Renal cortex interstitium (tissue), 11 donors: ENCODE measurements at regions not wholly inside any gene's neighbourhood (a gene's known extent, or its start where the extent isn't known, plus 50 kb on each side); places are given as distances from the start of the nearest gene placed in this dataset.
A peak's percentile ranks its signal among the peaks of the same experiment; 100 is the strongest.

Source experiments
- DNase-seq, 11 donors: peaks; one replicate each; pipeline ENCODE4 v3.0.0-alpha.2; 2013; ENCODE audit warnings: low read depth in 9 of 11, low spot score in 4 of 11; ENCODE audit errors: extremely low read depth in 1 of 11

GRCh38 chr5:33300209-33300742 lies 140.5 kb upstream of the TARS1 start:
- no peak for DNase-seq

- DNase-seq = no peak
Measured at GRCh38 chr5:33303579-33304095, 137.1 kb upstream of the TARS1 start.

GRCh38 chr5:33304601-33305000 lies 136.2 kb upstream of the TARS1 start:
- no peak for DNase-seq

GRCh38 chr5:33305572-33305971 lies 135.2 kb upstream of the TARS1 start:
- no peak for DNase-seq

- no peak for DNase-seq
Measured at GRCh38 chr5:33306758-33307157, 134.0 kb upstream of the TARS1 start.

- DNase-seq = no peak
Measured at GRCh38 chr5:33308586-33308985, 132.2 kb upstream of the TARS1 start.

GRCh38 chr5:33309068-33309467 lies 131.7 kb upstream of the TARS1 start:
- DNase-seq = peak in 3 of 11 donors; percentile 33 to 83 (median 61)

- no peak for DNase-seq
Measured at GRCh38 chr5:33309536-33310345, 131.0 kb upstream of the TARS1 start.

- no peak for DNase-seq
Measured at GRCh38 chr5:33310451-33310850, 130.3 kb upstream of the TARS1 start.

GRCh38 chr5:33311893-33312292 lies 128.9 kb upstream of the TARS1 start:
- no peak for DNase-seq

GRCh38 chr5:33312571-33313549 lies 127.9 kb upstream of the TARS1 start:
- no peak for DNase-seq

GRCh38 chr5:33315189-33315588 lies 125.6 kb upstream of the TARS1 start:
- no peak for DNase-seq

- no peak for DNase-seq
Measured at GRCh38 chr5:33316773-33317172, 124.0 kb upstream of the TARS1 start.

GRCh38 chr5:33317271-33317670 lies 123.5 kb upstream of the TARS1 start:
- DNase-seq = no peak

- no peak for DNase-seq
Measured at GRCh38 chr5:33319151-33319550, 121.6 kb upstream of the TARS1 start.

- no peak for DNase-seq
Measured at GRCh38 chr5:33319841-33320240, 120.9 kb upstream of the TARS1 start.

GRCh38 chr5:33321026-33321425 lies 119.7 kb upstream of the TARS1 start:
- peak in 3 of 11 donors; percentile 43 to 60 (median 53) for DNase-seq

- no peak for DNase-seq
Measured at GRCh38 chr5:33322632-33323031, 118.1 kb upstream of the TARS1 start.

GRCh38 chr5:33324667-33325307 lies 116.0 kb upstream of the TARS1 start:
- no peak for DNase-seq
